ENCODE measurements at regions not wholly inside any gene's neighbourhood (a gene's known extent, or its start where the extent isn't known, plus 50 kb on each side); places are given as distances from the start of the nearest gene placed in this dataset.
"Not testable (repeated sequence)": the region's sequence is repeated elsewhere in the genome, so short reads cannot be mapped to it uniquely, and the experiment has no call there.

- no peak overlapping the region for H3K27ac ChIP-seq
- H3K4me3 ChIP-seq, result no peak overlapping the region
Measured at GRCh38 chr13:53101883-53102282, 73.3 kb downstream of the OLFM4 start.

GRCh38 chr13:53104136-53104535 is 75.5 kb downstream of the OLFM4 start:
- H3K27ac ChIP-seq, result no peak overlapping the region
- no peak overlapping the region for H3K4me3 ChIP-seq

- Histone ChIP-seq H3K4me3 (no peak overlapping the region), H3K27ac (no peak overlapping the region)
Measured at GRCh38 chr13:53105477-53105876, 76.9 kb downstream of the OLFM4 start.

- Histone ChIP-seq H3K4me3 (no peak overlapping the region), H3K27ac (no peak overlapping the region)
Measured at GRCh38 chr13:53105890-53106289, 77.3 kb downstream of the OLFM4 start.

GRCh38 chr13:53110181-53110580 is 81.6 kb downstream of the OLFM4 start:
- no peak overlapping the region for H3K27ac ChIP-seq

GRCh38 chr13:53110614-53111013 is 82.0 kb downstream of the OLFM4 start:
- no peak overlapping the region for H3K4me3 ChIP-seq
- no peak overlapping the region for H3K27ac ChIP-seq

More at GRCh38 chr13:53110181-53110580, 81.6 kb downstream of the OLFM4 start:
- H3K4me3 ChIP-seq, result no peak overlapping the region

- Histone ChIP-seq H3K4me3 (no peak overlapping the region), H3K27ac (no peak overlapping the region)
Measured at GRCh38 chr13:53112522-53112921, 83.9 kb downstream of the OLFM4 start.

- H3K4me3 ChIP-seq, H3K27ac ChIP-seq: not testable (repeated sequence)
Measured at GRCh38 chr13:53117048-53117447, 88.4 kb downstream of the OLFM4 start.

- Histone ChIP-seq H3K4me3 (no peak overlapping the region), H3K27ac (no peak overlapping the region)
Measured at GRCh38 chr13:53121131-53121773, 92.6 kb downstream of the OLFM4 start.

- H3K4me3 ChIP-seq, result no peak overlapping the region
- H3K27ac ChIP-seq, result no peak overlapping the region
Measured at GRCh38 chr13:53121919-53122318, 93.3 kb downstream of the OLFM4 start.

GRCh38 chr13:53123536-53123935 is 94.9 kb downstream of the OLFM4 start:
- Histone ChIP-seq H3K4me3 (no peak overlapping the region), H3K27ac (no peak overlapping the region)

GRCh38 chr13:53124623-53125022 is 96.0 kb downstream of the OLFM4 start:
- Histone ChIP-seq H3K4me3 (no peak overlapping the region), H3K27ac (no peak overlapping the region)

- Histone ChIP-seq H3K4me3 (no peak overlapping the region), H3K27ac (no peak overlapping the region)
Measured at GRCh38 chr13:53126841-53127245, 98.2 kb downstream of the OLFM4 start.

- H3K27ac ChIP-seq, result peak overlapping the region in 1 of 21 experiments; percentile 21
Measured at GRCh38 chr13:53127373-53127772, 98.8 kb downstream of the OLFM4 start.

GRCh38 chr13:53129864-53130393 is 101.3 kb downstream of the OLFM4 start:
- Histone ChIP-seq H3K4me3 (no peak overlapping the region), H3K27ac (no peak overlapping the region)

More at GRCh38 chr13:53127373-53127772, 98.8 kb downstream of the OLFM4 start:
- no peak overlapping the region for H3K4me3 ChIP-seq

GRCh38 chr13:53131361-53131760 is 102.7 kb downstream of the OLFM4 start:
- Histone ChIP-seq H3K4me3 (no peak overlapping the region), H3K27ac (no peak overlapping the region)

GRCh38 chr13:53135301-53135700 is 106.7 kb downstream of the OLFM4 start:
- H3K27ac ChIP-seq, result no peak overlapping the region
- no peak overlapping the region for H3K4me3 ChIP-seq

- H3K27ac ChIP-seq, result no peak overlapping the region
- H3K4me3 ChIP-seq, result no peak overlapping the region
Measured at GRCh38 chr13:53136554-53137215, 108.1 kb downstream of the OLFM4 start.

- Histone ChIP-seq H3K27ac (no peak overlapping the region), H3K4me3 (no peak overlapping the region)
Measured at GRCh38 chr13:53137779-53138178, 109.2 kb downstream of the OLFM4 start.

GRCh38 chr13:53138376-53139036 is 109.9 kb downstream of the OLFM4 start:
- Histone ChIP-seq H3K4me3 (no peak overlapping the region), H3K27ac (no peak overlapping the region)

- no peak overlapping the region for H3K4me3 ChIP-seq
Measured at GRCh38 chr13:53141336-53141735, 112.7 kb downstream of the OLFM4 start.

More at GRCh38 chr13:53141336-53141735, 112.7 kb downstream of the OLFM4 start:
- no peak overlapping the region for H3K27ac ChIP-seq

All from skin epidermis (tissue), 12 donors.